K562 (cell line): ENCODE measurements at regions not wholly inside any gene's neighbourhood (a gene's known extent, or its start where the extent isn't known, plus 50 kb on each side); places are given as distances from the start of the nearest gene placed in this dataset.
A peak's percentile ranks its signal among the peaks of the same experiment; 100 is the strongest.

Experiments used
- ATAC-seq: fragments of 200-7000 bp; cut with Tn5 transposase; 3 replicates; pipeline ENCODE4 v1.9.1; 2020; ENCODE audit warnings: moderate library complexity
- BruUV-seq: library from RNA; stranded (reverse); fragments of 400-500 nt; replicated peaks from 2 replicates; lab custom pipeline; 2021; lab: Mats Ljungman, UMichigan
- CTCF ChIA-PET: fragments of 300-600 bp; formaldehyde crosslinking; extraction: SDS; loops from one replicate; lab custom pipeline; 2021; ENCODE audit warnings: low intra/inter-chr PET ratio; lab: Yijun Ruan, JAX
- POLR2A ChIA-PET: fragments of 300-600, 350-650 bp; sonication (Branson Sonifier 250); formaldehyde crosslinking; extraction: SDS; loops from one replicate; lab custom pipeline; 2021; ENCODE audit warnings: antibody characterized with exemption, inconsistent platforms; lab: Yijun Ruan, JAX
- DNase-seq, 4 experiments: peaks; one replicate each; pipeline versions ENCODE4 v3.0.0 to v3.0.0-alpha.2; 2011 to 2018; ENCODE audit warnings: low spot score in 3 of 4, mixed read lengths in 3 of 4; ENCODE audit errors: extremely low read depth in 1 of 4
- FAIRE-seq: peaks from 2 replicates; lab custom pipeline; 2011; peaks lifted over from hg19 to GRCh38; lab: Jason Lieb, UNC
- H2AFZ ChIP-seq: 2 replicates; pipeline ENCODE4 v1.6.0; 2011; ENCODE audit warnings: low read depth, low read length, control low read depth, inconsistent platforms
- H3K27ac ChIP-seq: fragments of 200-600 bp; 3 replicates; pipeline ENCODE4 v1.8.0; 2011; ENCODE audit warnings: low read depth, mild to moderate bottlenecking, control low read depth, inconsistent platforms, low read length, moderate library complexity, mixed read lengths; ENCODE audit errors: extremely low read depth
- H3K27me3 ChIP-seq, 2 experiments: fragments of 300-600 bp in 1 of 2; 2 replicates in 1 of 2; 3 replicates in 1 of 2; pipeline versions ENCODE4 v1.6.0 to v1.8.0; 2011; ENCODE audit warnings: inconsistent platforms in 2 of 2, low read length in 2 of 2, mild to moderate bottlenecking in 1 of 2, mixed read lengths in 1 of 2, moderate library complexity in 1 of 2; ENCODE audit not compliant: control insufficient read depth in 2 of 2, insufficient read depth in 2 of 2
- H3K36me3 ChIP-seq: fragments of 300-600 bp; 3 replicates; pipeline ENCODE4 v1.8.0; 2011; ENCODE audit warnings: mild to moderate bottlenecking, low read length, inconsistent platforms; ENCODE audit not compliant: control insufficient read depth, insufficient read depth
- H3K4me1 ChIP-seq, 2 experiments: fragments of 200-600 bp in 1 of 2; replicated peaks in 1 of 2; 2 replicates in 1 of 2; 3 replicates in 1 of 2; pipeline versions ENCODE4 v1.5.1 to v1.8.0; 2011; ENCODE audit warnings: inconsistent platforms in 2 of 2, low read length in 2 of 2, mild to moderate bottlenecking in 1 of 2, mixed read lengths in 1 of 2, moderate library complexity in 1 of 2; ENCODE audit not compliant: control insufficient read depth in 2 of 2, insufficient read depth in 2 of 2
- H3K4me2 ChIP-seq: 2 replicates; pipeline ENCODE4 v1.6.1; 2011; ENCODE audit warnings: low read length, control low read depth, inconsistent platforms, mixed read lengths; ENCODE audit not compliant: insufficient read depth
- H3K4me3 ChIP-seq: fragments of 200-600 bp; sonication (generic), shearing (Covaris generic); 2 replicates; pipeline ENCODE4 v1.5.1; 2016; ENCODE audit warnings: control low read depth, inconsistent platforms
- H3K79me2 ChIP-seq: fragments of 200-600 bp; 3 replicates; pipeline ENCODE4 v1.8.0; 2011; ENCODE audit warnings: low read length, inconsistent platforms; ENCODE audit not compliant: control insufficient read depth, insufficient read depth
- H3K9ac ChIP-seq, 2 experiments: 2 replicates each; pipeline versions ENCODE4 v1.6.0 to v1.6.1; 2011; ENCODE audit warnings: low read depth in 2 of 2, low read length in 2 of 2, control low read depth in 1 of 2, inconsistent platforms in 1 of 2, mild to moderate bottlenecking in 1 of 2, mixed read lengths in 1 of 2; ENCODE audit not compliant: insufficient read depth in 1 of 2
- H3K9me1 ChIP-seq: one replicate; pipeline ENCODE4 v1.6.0; 2011; ENCODE audit warnings: inconsistent platforms, mild to moderate bottlenecking, low read length, moderate library complexity; ENCODE audit not compliant: control insufficient read depth, insufficient read depth
- H3K9me3 ChIP-seq: replicated peaks from 2 replicates; pipeline ENCODE4 v1.5.1; 2011; ENCODE audit warnings: low read depth, low read length, inconsistent platforms; ENCODE audit not compliant: control insufficient read depth, insufficient read depth
- H4K20me1 ChIP-seq: replicated peaks from 2 replicates; pipeline ENCODE4 v1.6.1; 2011; ENCODE audit warnings: low read length, inconsistent platforms, mixed read lengths; ENCODE audit not compliant: control insufficient read depth, insufficient read depth
- ARID1B ChIP-seq: fragments of 450-650 bp; IDR thresholded peaks from 2 replicates; pipeline ENCODE4 v1.6.1; 2016; ENCODE audit warnings: antibody characterized with exemption, mild to moderate bottlenecking, inconsistent platforms
- CAMTA2 ChIP-seq: fragments of 250-450 bp; sonication (Bioruptor Pico); conservative IDR thresholded peaks from 2 replicates; pipeline ENCODE4 v1.5.1; 2022
- CBX2 ChIP-seq: fragments of 200-600 bp; sonication (generic); IDR thresholded peaks from one replicate; pipeline ENCODE4 v1.6.1; 2012; ENCODE audit warnings: mild to moderate bottlenecking, low read length, inconsistent platforms; ENCODE audit not compliant: insufficient read depth, poor library complexity, severe bottlenecking
- COPS2 ChIP-seq: fragments of 450-650 bp; conservative IDR thresholded peaks from 2 replicates; pipeline ENCODE4 v1.6.1; 2016; ENCODE audit warnings: mild to moderate bottlenecking, moderate library complexity
- EWSR1 ChIP-seq: fragments of 450-650 bp; IDR thresholded peaks from 2 replicates; pipeline ENCODE4 v1.6.1; 2018; ENCODE audit warnings: borderline replicate concordance, mild to moderate bottlenecking, low read depth, moderate library complexity; ENCODE audit not compliant: partially characterized antibody
- FOXM1 ChIP-seq, 2 experiments: fragments of 450-650 bp in 1 of 2; sonication (generic) in 1 of 2; formaldehyde crosslinking in 1 of 2; IDR thresholded peaks; 2 replicates each; pipeline versions ENCODE4 v1.6.1 to v1.9.0; 2017 to 2022; ENCODE audit warnings: low read depth in 2 of 2, mild to moderate bottlenecking in 2 of 2, missing genetic modification reagents in 1 of 2, moderate library complexity in 1 of 2
- LEF1 ChIP-seq: fragments of 450-650 bp; IDR thresholded peaks from 2 replicates; pipeline ENCODE4 v1.6.1; 2016; ENCODE audit warnings: mild to moderate bottlenecking
- MAFF ChIP-seq: IDR thresholded peaks from 2 replicates; pipeline ENCODE4 v1.6.1; 2012; ENCODE audit warnings: low read length, improper control_type of control experiment
- MAFG ChIP-seq: fragments of 450-650 bp; conservative IDR thresholded peaks from 2 replicates; pipeline ENCODE4 v1.6.1; 2016; ENCODE audit warnings: missing genetic modification characterization, missing compliant biosample characterization
- MEF2D ChIP-seq: conservative IDR thresholded peaks from 2 replicates; pipeline ENCODE4 v1.6.1; 2016; ENCODE audit warnings: low read depth, missing genetic modification characterization, missing compliant biosample characterization
- NCOA4 ChIP-seq: fragments of 450-650 bp; IDR thresholded peaks from 2 replicates; pipeline ENCODE4 v1.6.1; 2018; ENCODE audit warnings: mild to moderate bottlenecking; ENCODE audit not compliant: partially characterized antibody
- SNRNP70 ChIP-seq: fragments of 200-400 bp; formaldehyde crosslinking; optimal IDR thresholded peaks from 2 replicates; pipeline ENCODE3; 2017; ENCODE audit warnings: low read depth, low read length
- SP2 ChIP-seq: IDR thresholded peaks from 2 replicates; pipeline ENCODE4 v1.6.1; 2011; ENCODE audit warnings: mild to moderate bottlenecking, low read depth, low read length, moderate library complexity; ENCODE audit not compliant: poor library complexity, severe bottlenecking; ENCODE audit errors: extremely low read depth
- SPI1 ChIP-seq: IDR thresholded peaks from 2 replicates; pipeline ENCODE4 v1.6.1; 2011; ENCODE audit warnings: low read depth, low read length, control low read depth, borderline replicate concordance
- TAL1 ChIP-seq: fragments of 450-650 bp; IDR thresholded peaks from 2 replicates; pipeline ENCODE4 v1.6.1; 2016; ENCODE audit warnings: mild to moderate bottlenecking
- ZNF184 ChIP-seq: sonication (generic); formaldehyde crosslinking; IDR thresholded peaks from 2 replicates; pipeline ENCODE4 v1.5.0; 2020; ENCODE audit warnings: missing genetic modification reagents
- WGBS: fragments of 100-300 bp; shearing (Covaris generic); methylation state at CpG from one replicate; pipeline ENCODE4 v1.1.6; 2016; ENCODE audit warnings: low coverage, mixed read lengths; ENCODE audit not compliant: insufficient coverage; ENCODE audit errors: missing lambda C conversion rate; 5-methylcytosine and 5-hydroxymethylcytosine counted together
- in situ Hi-C: fragments of 300-500 bp; cut with MboI; formaldehyde crosslinking; loops from 4 replicates; pipeline ENCODE4 v1.15.0; 2018; ENCODE audit warnings: inconsistent platforms, mixed read lengths
- intact Hi-C: fragments of 100-400 bp; cut with micrococcal nuclease; formaldehyde crosslinking; loops from 2 replicates; pipeline ENCODE4 v1.14.2; 2022
- TF ChIP-seq, protein P1 (sequence below): IDR thresholded peaks from 3 replicates; pipeline ENCODE4 v1.6.1; 2011; ENCODE audit warnings: borderline replicate concordance, mild to moderate bottlenecking; ENCODE audit not compliant: insufficient read length, insufficient read depth
- TF ChIP-seq, protein P2 (sequence below): fragments of 250-450 bp; sonication (Bioruptor Pico); IDR thresholded peaks from 2 replicates; pipeline ENCODE4 v1.4.0; 2020; ENCODE audit warnings: mild to moderate bottlenecking, moderate library complexity

DNA sequence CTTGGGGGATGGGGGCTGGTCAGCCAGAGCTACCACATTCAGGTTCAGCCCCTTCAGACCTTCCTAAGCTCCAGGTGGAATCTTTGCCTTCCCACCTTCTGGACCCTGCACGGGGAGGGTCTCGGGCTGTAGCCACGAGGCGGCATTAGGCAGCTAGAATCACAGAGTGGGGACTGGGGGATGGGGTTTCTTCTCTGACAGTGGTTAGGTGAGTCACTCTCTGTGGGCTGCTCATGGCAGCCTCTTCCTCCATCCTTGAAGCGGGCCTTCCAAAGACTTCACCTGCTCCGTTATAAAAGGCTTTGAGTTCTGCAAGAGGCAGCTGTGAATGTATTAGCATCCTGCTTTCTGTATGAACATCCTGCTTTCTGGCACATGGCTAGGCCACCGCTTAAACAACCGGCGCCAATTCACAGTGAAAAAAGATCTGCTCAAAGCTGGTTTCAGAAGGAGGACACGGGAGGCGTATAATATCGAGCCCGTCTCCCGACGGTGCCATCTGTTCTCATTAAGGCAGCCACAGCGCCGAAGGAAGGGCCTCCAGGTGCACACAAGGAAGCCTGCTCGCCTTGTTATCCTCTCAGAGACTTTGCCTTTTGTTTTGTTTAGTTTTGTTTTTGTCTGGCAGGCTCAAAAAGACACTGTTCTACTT is 74.3 kb upstream of the IGFBP7 start (continued):
- TF ChIP-seq, protein P1, sequence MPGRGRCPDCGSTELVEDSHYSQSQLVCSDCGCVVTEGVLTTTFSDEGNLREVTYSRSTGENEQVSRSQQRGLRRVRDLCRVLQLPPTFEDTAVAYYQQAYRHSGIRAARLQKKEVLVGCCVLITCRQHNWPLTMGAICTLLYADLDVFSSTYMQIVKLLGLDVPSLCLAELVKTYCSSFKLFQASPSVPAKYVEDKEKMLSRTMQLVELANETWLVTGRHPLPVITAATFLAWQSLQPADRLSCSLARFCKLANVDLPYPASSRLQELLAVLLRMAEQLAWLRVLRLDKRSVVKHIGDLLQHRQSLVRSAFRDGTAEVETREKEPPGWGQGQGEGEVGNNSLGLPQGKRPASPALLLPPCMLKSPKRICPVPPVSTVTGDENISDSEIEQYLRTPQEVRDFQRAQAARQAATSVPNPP, result no peak
- no peak for TF ChIP-seq SP2
- no peak for TF ChIP-seq NCOA4
- TF ChIP-seq, protein P2, sequence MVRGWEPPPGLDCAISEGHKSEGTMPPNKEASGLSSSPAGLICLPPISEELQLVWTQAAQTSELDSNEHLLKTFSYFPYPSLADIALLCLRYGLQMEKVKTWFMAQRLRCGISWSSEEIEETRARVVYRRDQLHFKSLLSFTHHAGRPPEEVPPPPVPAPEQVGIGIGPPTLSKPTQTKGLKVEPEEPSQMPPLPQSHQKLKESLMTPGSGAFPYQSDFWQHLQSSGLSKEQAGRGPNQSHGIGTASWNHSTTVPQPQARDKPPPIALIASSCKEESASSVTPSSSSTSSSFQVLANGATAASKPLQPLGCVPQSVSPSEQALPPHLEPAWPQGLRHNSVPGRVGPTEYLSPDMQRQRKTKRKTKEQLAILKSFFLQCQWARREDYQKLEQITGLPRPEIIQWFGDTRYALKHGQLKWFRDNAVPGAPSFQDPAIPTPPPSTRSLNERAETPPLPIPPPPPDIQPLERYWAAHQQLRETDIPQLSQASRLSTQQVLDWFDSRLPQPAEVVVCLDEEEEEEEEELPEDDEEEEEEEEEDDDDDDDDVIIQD (CRISPR knock-in tag), result no peak
- no peak for TF ChIP-seq TAL1

DNA sequence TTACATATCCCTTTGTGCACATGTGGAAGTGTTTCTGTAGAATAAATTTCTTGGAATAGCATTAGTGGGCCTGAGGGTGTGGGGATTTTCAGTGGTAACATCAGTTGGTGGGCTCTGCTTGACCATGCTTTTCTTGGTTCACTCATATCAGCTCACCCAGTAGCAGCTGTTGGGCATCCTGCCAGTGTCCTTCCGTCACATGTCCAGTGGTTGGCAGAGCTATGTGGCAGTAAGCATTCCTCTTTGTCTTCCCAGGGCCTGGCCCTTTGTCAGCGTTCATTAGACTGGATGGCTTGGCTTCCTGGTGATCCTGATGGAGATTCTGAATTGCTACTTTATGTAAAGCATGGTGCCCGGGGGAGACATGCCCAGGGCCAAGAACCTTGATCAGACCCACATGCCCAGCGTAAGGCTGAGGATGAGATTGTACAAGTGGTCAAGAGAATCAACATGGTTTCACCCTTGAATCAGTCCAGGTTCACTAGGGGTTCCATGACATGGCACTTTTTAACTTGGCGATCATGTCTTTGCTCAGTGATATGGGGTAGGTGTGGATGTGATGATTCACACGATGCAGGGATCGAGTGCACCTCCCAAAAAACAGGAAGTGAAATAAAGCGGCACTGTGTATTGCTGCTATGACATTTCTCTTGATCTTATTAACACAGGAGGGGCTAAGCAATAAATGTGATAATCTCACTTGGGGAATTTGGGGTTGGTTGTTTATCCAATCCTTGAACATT is 72.1 kb upstream of the IGFBP7 start:
- Histone ChIP-seq H3K4me3 (no peak overlapping the region), H3K79me2 (no peaks in the 10 kb centered on the region), H3K4me2 (no peak overlapping the region; the same call in 1 of the 2 replicates), H2AFZ (no peak overlapping the region), H3K9me1 (no peaks in the 10 kb centered on the region), H3K27me3 (peaks cover 0 to 8% of the 10 kb centered on the region in 2 experiments; a peak in 2 of 5 replicates), H3K9ac (no peak overlapping the region), H3K27ac (no peak overlapping the region), H4K20me1 (no peaks in the 10 kb centered on the region), H3K9me3 (no peaks in the 10 kb centered on the region), H3K36me3 (no peaks in the 10 kb centered on the region), H3K4me1 (no peaks in the 10 kb centered on the region; a peak in 1 of 5 replicates)
- in situ Hi-C loops (no loop called here), intact Hi-C loops (no loop called here)
- peak; percentile 29 for FAIRE-seq
- CTCF ChIA-PET, result no interaction called here
- no peak for ATAC-seq
- peak in 1 of 4 experiments; percentile 13 for DNase-seq
- WGBS, result 3% methylated on average over 8 of the region's 8 CpGs
- no TSS peak for BruUV-seq
- POLR2A ChIA-PET, result no interaction called here
- TF ChIP-seq MEF2D, result no peak
- no peak for TF ChIP-seq COPS2
- no peak for TF ChIP-seq EWSR1
- peak; percentile 52; the same call in 1 of the 2 replicates for TF ChIP-seq MAFF
- TF ChIP-seq MAFG (tag), result peak; percentile 74
- no peak for TF ChIP-seq FOXM1 (IDR thresholded peaks at IDR 0.05; ENCODE audit: low read depth)
- TF ChIP-seq FOXM1 (CRISPR knock-in tag; IDR thresholded peaks at IDR 0.05; ENCODE audit: low read depth), result no peak
- no peak for TF ChIP-seq LEF1
- TF ChIP-seq SPI1, result peak; percentile 92
- TF ChIP-seq CAMTA2 (CRISPR knock-in tag), result no peak
- TF ChIP-seq ARID1B, result no peak
- no peak for TF ChIP-seq SNRNP70
- TF ChIP-seq ZNF184 (CRISPR knock-in tag), result no peak
- no peak for TF ChIP-seq CBX2
